H1 (cell line): ENCODE measurements at regions not wholly inside any gene's neighbourhood (a gene's known extent, or its start where the extent isn't known, plus 50 kb on each side); places are given as distances from the start of the nearest gene placed in this dataset.

Experiments used
- NRF1 ChIP-seq: IDR thresholded peaks from 2 replicates; pipeline ENCODE4 v1.6.1; 2011; ENCODE audit warnings: mild to moderate bottlenecking, low read depth, low read length, improper control_type of control experiment
- SUZ12 ChIP-seq: fragments of 200-600 bp; sonication (generic); IDR thresholded peaks from 2 replicates; pipeline ENCODE4 v1.6.1; 2012; ENCODE audit warnings: mild to moderate bottlenecking, inconsistent platforms, low read length, moderate library complexity, mixed read lengths
- TCF12 ChIP-seq: IDR thresholded peaks from 2 replicates; pipeline ENCODE4 v1.6.1; 2011; ENCODE audit warnings: low read depth, mild to moderate bottlenecking, low read length
- TEAD4 ChIP-seq: IDR thresholded peaks from 2 replicates; pipeline ENCODE4 v1.6.1; 2012; ENCODE audit warnings: low read depth, low read length, inconsistent platforms, mixed read lengths

GRCh38 chr1:228835911-228836310 lies 100.6 kb downstream of the RHOU start (continued):
- no peak for TF ChIP-seq SUZ12
- no peak for TF ChIP-seq NRF1
- TF ChIP-seq TEAD4: no peak
- no peak for TF ChIP-seq TCF12
